ENCODE measurements at regions not wholly inside any gene's neighbourhood (a gene's known extent, or its start where the extent isn't known, plus 50 kb on each side); places are given as distances from the start of the nearest gene placed in this dataset.
"Not testable (repeated sequence)": the region's sequence is repeated elsewhere in the genome, so short reads cannot be mapped to it uniquely, and the experiment has no call there.

- no peak for DNase-seq (ENCODE audit: low read depth in 2 of 2)
These were observed 778.7 kb upstream of the PCDH20 start for GRCh38 chr13:62194371-62194770.

- DNase-seq (ENCODE audit: low read depth in 2 of 2), result no peak
These were observed 778.3 kb upstream of the PCDH20 start for GRCh38 chr13:62193919-62194318.

- no peak for DNase-seq (ENCODE audit: low read depth in 2 of 2)
These were observed 770.1 kb upstream of the PCDH20 start for GRCh38 chr13:62185631-62186255.

GRCh38 chr13:62176051-62176450 lies 760.4 kb upstream of the PCDH20 start:
- no peak for DNase-seq (ENCODE audit: low read depth in 2 of 2)

- DNase-seq (ENCODE audit: low read depth in 2 of 2), result no peak
These were observed 758.3 kb upstream of the PCDH20 start for GRCh38 chr13:62173958-62174357.

GRCh38 chr13:62171697-62172096 lies 756.0 kb upstream of the PCDH20 start:
- no peak for DNase-seq (ENCODE audit: low read depth in 2 of 2)

- DNase-seq (ENCODE audit: low read depth in 2 of 2), result no peak
These were observed 753.2 kb upstream of the PCDH20 start for GRCh38 chr13:62168891-62169290.

GRCh38 chr13:62167650-62168172 lies 752.1 kb upstream of the PCDH20 start:
- no peak for DNase-seq (ENCODE audit: low read depth in 2 of 2)

GRCh38 chr13:62162860-62163259 lies 747.2 kb upstream of the PCDH20 start:
- DNase-seq (ENCODE audit: low read depth in 2 of 2), result no peak

GRCh38 chr13:62158520-62158919 lies 742.9 kb upstream of the PCDH20 start:
- no peak for DNase-seq (ENCODE audit: low read depth in 2 of 2)

- not testable (repeated sequence) for DNase-seq (ENCODE audit: low read depth in 2 of 2)
These were observed 736.1 kb upstream of the PCDH20 start for GRCh38 chr13:62151724-62152123.

GRCh38 chr13:62142048-62142447 lies 726.4 kb upstream of the PCDH20 start:
- no peak for DNase-seq (ENCODE audit: low read depth in 2 of 2)

GRCh38 chr13:62139597-62139996 lies 723.9 kb upstream of the PCDH20 start:
- no peak for DNase-seq (ENCODE audit: low read depth in 2 of 2)

GRCh38 chr13:62137629-62138405 lies 722.2 kb upstream of the PCDH20 start:
- DNase-seq (ENCODE audit: low read depth in 2 of 2), result no peak

- DNase-seq (ENCODE audit: low read depth in 2 of 2), result no peak
These were observed 716.0 kb upstream of the PCDH20 start for GRCh38 chr13:62131604-62132003.

- no peak for DNase-seq (ENCODE audit: low read depth in 2 of 2)
These were observed 714.7 kb upstream of the PCDH20 start for GRCh38 chr13:62130062-62130970.

GRCh38 chr13:62129000-62129551 lies 713.4 kb upstream of the PCDH20 start:
- no peak for DNase-seq (ENCODE audit: low read depth in 2 of 2)

GRCh38 chr13:62126400-62126799 lies 710.8 kb upstream of the PCDH20 start:
- no peak for DNase-seq (ENCODE audit: low read depth in 2 of 2)

GRCh38 chr13:62125451-62125850 lies 709.8 kb upstream of the PCDH20 start:
- no peak for DNase-seq (ENCODE audit: low read depth in 2 of 2)

- DNase-seq (ENCODE audit: low read depth in 2 of 2), result no peak
These were observed 707.8 kb upstream of the PCDH20 start for GRCh38 chr13:62123409-62123808.

GRCh38 chr13:62122434-62122833 lies 706.8 kb upstream of the PCDH20 start:
- no peak for DNase-seq (ENCODE audit: low read depth in 2 of 2)
